ENCODE measurements at regions not wholly inside any gene's neighbourhood (a gene's known extent, or its start where the extent isn't known, plus 50 kb on each side); places are given as distances from the start of the nearest gene placed in this dataset.

DNA sequence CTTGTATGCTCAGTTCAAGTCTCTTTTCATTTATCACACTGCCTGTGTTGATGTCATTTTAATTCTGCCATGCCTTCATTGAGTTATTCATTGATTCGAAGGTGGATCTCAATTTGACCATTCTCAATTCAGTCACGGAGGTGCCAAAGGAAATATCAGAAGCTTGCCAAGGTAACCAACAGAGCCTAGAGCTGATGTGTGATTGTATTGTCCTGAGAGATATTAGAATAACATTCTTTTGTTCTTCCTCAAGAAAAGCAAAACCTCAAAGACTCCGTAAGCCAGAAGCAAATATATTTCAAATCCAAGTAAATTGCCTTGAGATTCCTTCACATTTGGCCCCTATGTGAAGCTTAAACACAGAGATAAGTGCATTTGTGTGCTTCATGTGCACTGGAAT is 345.3 kb downstream of the CXCL12 start:
- Histone ChIP-seq H3K4me3 (ENCODE audit: low read depth, low read length) (no peak overlapping the region), H3K4me1 (ENCODE audit: control insufficient read depth, insufficient read depth, low read length) (peaks cover 6% of the 10 kb centered on the region; the same call in 1 of the 2 replicates), H3K27me3 (ENCODE audit: control insufficient read depth, insufficient read depth, low read length) (no peaks in the 10 kb centered on the region), H3K9ac (ENCODE audit: low read length) (no peak overlapping the region), H3K27ac (ENCODE audit: low read depth, low read length) (no peak overlapping the region), H3K9me3 (ENCODE audit: control insufficient read depth, insufficient read depth, low read depth, low read length) (no peaks in the 10 kb centered on the region; the same call in 1 of the 2 replicates), H3K36me3 (ENCODE audit: control insufficient read depth, insufficient read depth, low read length) (no peaks in the 10 kb centered on the region)

DNA sequence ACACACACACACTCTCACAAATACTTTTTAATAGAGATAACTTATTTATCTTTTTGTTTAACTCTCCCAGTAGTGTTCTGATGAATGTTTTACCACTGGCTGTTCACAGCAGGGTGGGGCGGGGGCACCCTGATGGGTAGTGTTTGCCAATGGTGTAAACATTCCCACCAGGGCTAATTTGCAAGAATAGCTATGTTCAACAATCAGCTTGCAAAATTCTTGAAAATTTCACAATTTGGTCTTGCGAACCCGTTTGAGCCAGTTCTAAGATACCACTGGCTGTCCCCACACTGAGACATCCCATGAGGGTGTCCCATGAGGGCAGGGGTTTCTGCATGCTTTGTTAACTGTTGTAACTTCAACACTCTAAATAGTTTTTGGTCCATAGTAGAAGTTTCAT is 348.5 kb downstream of the CXCL12 start:
- no peak overlapping the region for H3K4me3 ChIP-seq (ENCODE audit: low read depth, low read length)
- no peaks in the 10 kb centered on the region; the same call in 1 of the 2 replicates for H3K9me3 ChIP-seq (ENCODE audit: control insufficient read depth, insufficient read depth, low read depth, low read length)
- no peak overlapping the region for H3K9ac ChIP-seq (ENCODE audit: low read length)
- no peaks in the 10 kb centered on the region for H3K4me1 ChIP-seq (ENCODE audit: control insufficient read depth, insufficient read depth, low read length)
- no peaks in the 10 kb centered on the region for H3K27me3 ChIP-seq (ENCODE audit: control insufficient read depth, insufficient read depth, low read length)
- no peaks in the 10 kb centered on the region for H3K36me3 ChIP-seq (ENCODE audit: control insufficient read depth, insufficient read depth, low read length)
- no peak overlapping the region for H3K27ac ChIP-seq (ENCODE audit: low read depth, low read length)

DNA sequence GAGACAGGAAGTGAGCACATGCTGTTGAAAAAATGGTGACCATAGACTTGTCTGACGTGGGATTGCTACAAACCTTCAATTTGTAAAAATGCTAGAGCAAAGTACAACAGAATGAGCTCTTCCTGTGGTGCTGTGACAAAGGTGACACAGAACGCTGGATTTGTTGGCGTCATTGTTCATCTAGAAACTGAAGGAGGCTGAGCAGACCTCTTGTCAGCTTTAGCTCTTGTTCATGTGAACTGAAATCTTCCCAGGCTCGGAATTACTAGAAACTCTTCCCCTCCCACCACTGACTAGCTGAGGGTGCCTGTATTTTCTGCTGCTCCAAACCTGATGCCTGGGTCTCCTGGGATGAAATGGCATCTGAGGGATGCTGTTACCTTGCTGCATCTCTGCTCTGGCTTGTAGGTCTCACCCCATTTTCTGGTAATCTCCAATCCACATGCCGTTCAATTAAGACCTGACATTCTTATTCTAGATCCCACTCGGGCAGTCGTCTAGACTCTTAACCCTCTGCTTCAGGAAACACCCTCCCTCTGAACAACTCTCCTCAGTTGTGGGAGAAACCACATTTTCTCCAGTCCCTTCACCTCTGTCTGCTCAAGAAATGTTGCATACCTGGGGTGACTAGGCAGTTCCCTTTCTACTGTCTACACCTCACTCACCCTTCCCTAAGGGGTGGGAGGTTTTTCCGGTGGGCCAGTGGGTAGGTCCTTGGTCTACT is 349.3 kb downstream of the CXCL12 start:
- no peaks in the 10 kb centered on the region for H3K4me1 ChIP-seq (ENCODE audit: control insufficient read depth, insufficient read depth, low read length)
- no peak overlapping the region for H3K9ac ChIP-seq (ENCODE audit: low read length)
- no peaks in the 10 kb centered on the region for H3K36me3 ChIP-seq (ENCODE audit: control insufficient read depth, insufficient read depth, low read length)
- H3K4me3 ChIP-seq (ENCODE audit: low read depth, low read length): no peak overlapping the region
- no peak overlapping the region for H3K27ac ChIP-seq (ENCODE audit: low read depth, low read length)
- H3K9me3 ChIP-seq (ENCODE audit: control insufficient read depth, insufficient read depth, low read depth, low read length): no peaks in the 10 kb centered on the region; the same call in 1 of the 2 replicates
- no peaks in the 10 kb centered on the region for H3K27me3 ChIP-seq (ENCODE audit: control insufficient read depth, insufficient read depth, low read length)

DNA sequence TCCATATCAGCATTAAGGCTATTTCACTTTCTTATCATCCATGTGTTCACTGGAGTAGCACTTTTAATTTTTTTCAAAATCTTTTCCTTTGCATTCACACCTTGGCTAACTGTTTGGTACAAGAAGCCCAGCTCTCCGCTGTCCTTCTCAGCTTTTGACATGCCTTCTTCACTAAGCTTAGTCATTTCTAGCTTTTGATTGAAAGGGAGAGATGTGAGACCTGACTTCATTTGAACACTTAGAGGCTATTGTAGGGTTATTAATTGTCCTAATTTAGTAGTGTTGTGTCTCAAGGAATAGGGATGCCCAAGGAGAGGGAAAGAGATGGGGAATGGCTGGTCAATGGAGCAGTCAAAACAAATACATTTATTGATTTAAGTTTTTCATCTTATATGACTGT is 350.0 kb downstream of the CXCL12 start:
- H3K9me3 ChIP-seq (ENCODE audit: control insufficient read depth, insufficient read depth, low read depth, low read length): no peaks in the 10 kb centered on the region; the same call in 1 of the 2 replicates
- no peaks in the 10 kb centered on the region for H3K4me1 ChIP-seq (ENCODE audit: control insufficient read depth, insufficient read depth, low read length)
- H3K27ac ChIP-seq (ENCODE audit: low read depth, low read length): no peak overlapping the region
- H3K4me3 ChIP-seq (ENCODE audit: low read depth, low read length): no peak overlapping the region
- no peaks in the 10 kb centered on the region for H3K27me3 ChIP-seq (ENCODE audit: control insufficient read depth, insufficient read depth, low read length)
- no peaks in the 10 kb centered on the region for H3K36me3 ChIP-seq (ENCODE audit: control insufficient read depth, insufficient read depth, low read length)
- H3K9ac ChIP-seq (ENCODE audit: low read length): no peak overlapping the region

DNA sequence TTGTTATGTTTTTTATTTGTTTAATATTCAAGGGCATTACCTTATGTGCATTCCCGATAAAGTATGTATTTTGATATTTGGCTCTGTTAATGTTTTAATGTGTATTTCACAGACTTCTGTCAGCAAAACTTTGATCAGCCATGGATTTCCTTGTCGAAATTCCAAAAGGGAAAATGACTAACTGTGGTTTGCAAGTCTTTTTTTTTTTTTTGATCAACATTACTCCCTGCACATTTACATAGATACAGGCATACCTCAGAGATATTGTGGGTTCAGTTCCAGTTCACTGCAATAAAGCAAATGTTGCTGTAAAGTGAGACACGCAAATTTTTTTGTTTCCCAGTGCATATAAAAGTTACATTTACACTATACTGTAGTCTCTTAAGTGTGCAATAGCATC is 351.9 kb downstream of the CXCL12 start:
- H3K9ac ChIP-seq (ENCODE audit: low read length): no peak overlapping the region
- H3K36me3 ChIP-seq (ENCODE audit: control insufficient read depth, insufficient read depth, low read length): no peaks in the 10 kb centered on the region
- no peak overlapping the region for H3K4me3 ChIP-seq (ENCODE audit: low read depth, low read length)
- H3K9me3 ChIP-seq (ENCODE audit: control insufficient read depth, insufficient read depth, low read depth, low read length): no peaks in the 10 kb centered on the region
- H3K27ac ChIP-seq (ENCODE audit: low read depth, low read length): no peak overlapping the region
- H3K27me3 ChIP-seq (ENCODE audit: control insufficient read depth, insufficient read depth, low read length): no peaks in the 10 kb centered on the region
- H3K4me1 ChIP-seq (ENCODE audit: control insufficient read depth, insufficient read depth, low read length): no peaks in the 10 kb centered on the region

DNA sequence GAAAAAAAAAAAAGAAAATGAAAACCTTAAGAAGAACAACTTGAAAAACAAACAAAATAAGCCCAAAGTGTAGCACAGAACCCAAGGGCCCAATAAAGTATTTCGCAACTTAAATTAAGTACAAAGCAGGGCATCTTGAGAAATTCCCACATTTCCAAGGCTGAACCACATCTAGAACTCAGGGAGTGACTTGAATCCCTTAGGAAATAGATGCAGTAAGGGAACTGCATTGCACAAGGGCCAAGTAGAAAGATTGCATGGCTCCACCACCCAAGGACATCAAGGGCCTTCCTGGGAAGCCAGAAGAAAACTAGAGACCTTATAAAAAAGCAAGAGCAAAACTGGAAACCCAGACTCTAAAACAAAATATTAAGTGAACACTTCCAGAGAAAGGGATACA is 352.7 kb downstream of the CXCL12 start:
- Histone ChIP-seq H3K27me3 (ENCODE audit: control insufficient read depth, insufficient read depth, low read length) (no peaks in the 10 kb centered on the region), H3K4me1 (ENCODE audit: control insufficient read depth, insufficient read depth, low read length) (no peaks in the 10 kb centered on the region), H3K9ac (ENCODE audit: low read length) (no peak overlapping the region), H3K27ac (ENCODE audit: low read depth, low read length) (no peak overlapping the region), H3K9me3 (ENCODE audit: control insufficient read depth, insufficient read depth, low read depth, low read length) (no peaks in the 10 kb centered on the region), H3K4me3 (ENCODE audit: low read depth, low read length) (no peak overlapping the region), H3K36me3 (ENCODE audit: control insufficient read depth, insufficient read depth, low read length) (no peaks in the 10 kb centered on the region)

DNA sequence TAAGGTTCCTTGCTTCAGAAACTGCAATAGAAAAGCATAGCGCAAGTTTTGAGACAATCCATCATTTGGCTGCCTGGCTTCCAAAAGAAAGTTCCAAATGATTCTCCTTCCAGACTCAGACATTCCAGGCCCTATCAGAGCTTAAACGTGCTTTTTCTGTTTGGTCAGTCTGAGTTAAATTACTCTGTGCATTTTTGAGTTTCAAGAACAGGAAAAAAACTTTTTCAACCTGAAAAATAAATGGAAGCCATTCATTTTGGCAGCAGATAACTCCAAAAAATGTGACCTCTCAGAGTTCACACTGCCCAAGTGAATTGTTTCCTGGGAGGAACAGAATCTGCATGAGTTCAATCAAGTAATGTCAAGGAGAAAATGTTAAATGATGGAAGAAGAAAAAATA is 354.2 kb downstream of the CXCL12 start:
- H3K27ac ChIP-seq (ENCODE audit: low read depth, low read length): no peak overlapping the region
- H3K36me3 ChIP-seq (ENCODE audit: control insufficient read depth, insufficient read depth, low read length): no peaks in the 10 kb centered on the region
- no peaks in the 10 kb centered on the region for H3K4me1 ChIP-seq (ENCODE audit: control insufficient read depth, insufficient read depth, low read length)
- no peak overlapping the region for H3K4me3 ChIP-seq (ENCODE audit: low read depth, low read length)
- H3K9ac ChIP-seq (ENCODE audit: low read length): no peak overlapping the region
- H3K27me3 ChIP-seq (ENCODE audit: control insufficient read depth, insufficient read depth, low read length): no peaks in the 10 kb centered on the region
- H3K9me3 ChIP-seq (ENCODE audit: control insufficient read depth, insufficient read depth, low read depth, low read length): no peaks in the 10 kb centered on the region

DNA sequence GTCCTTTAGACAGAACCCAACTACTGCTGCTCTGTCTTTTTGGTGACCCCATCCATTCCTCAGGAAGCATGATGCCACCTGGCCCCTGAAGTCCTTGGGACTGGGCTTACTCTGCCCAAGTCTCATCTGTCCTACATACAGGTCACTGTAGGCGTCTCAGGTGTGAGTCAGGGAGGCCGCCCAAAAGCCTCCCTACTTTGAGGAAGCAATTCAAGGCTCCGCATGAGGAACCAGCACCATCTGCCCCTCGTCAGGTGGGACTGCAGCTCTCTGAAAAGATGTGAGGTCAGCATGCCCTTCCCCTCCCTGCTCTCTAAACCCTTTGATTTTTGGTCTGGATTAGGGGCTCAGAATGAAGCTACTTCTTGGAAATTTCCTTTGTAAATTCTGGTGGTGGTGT is 354.8 kb downstream of the CXCL12 start:
- no peaks in the 10 kb centered on the region for H3K9me3 ChIP-seq (ENCODE audit: control insufficient read depth, insufficient read depth, low read depth, low read length)
- no peaks in the 10 kb centered on the region for H3K27me3 ChIP-seq (ENCODE audit: control insufficient read depth, insufficient read depth, low read length)
- no peak overlapping the region for H3K27ac ChIP-seq (ENCODE audit: low read depth, low read length)
- no peaks in the 10 kb centered on the region for H3K36me3 ChIP-seq (ENCODE audit: control insufficient read depth, insufficient read depth, low read length)
- no peak overlapping the region for H3K9ac ChIP-seq (ENCODE audit: low read length)
- H3K4me1 ChIP-seq (ENCODE audit: control insufficient read depth, insufficient read depth, low read length): no peaks in the 10 kb centered on the region
- no peak overlapping the region for H3K4me3 ChIP-seq (ENCODE audit: low read depth, low read length)

DNA sequence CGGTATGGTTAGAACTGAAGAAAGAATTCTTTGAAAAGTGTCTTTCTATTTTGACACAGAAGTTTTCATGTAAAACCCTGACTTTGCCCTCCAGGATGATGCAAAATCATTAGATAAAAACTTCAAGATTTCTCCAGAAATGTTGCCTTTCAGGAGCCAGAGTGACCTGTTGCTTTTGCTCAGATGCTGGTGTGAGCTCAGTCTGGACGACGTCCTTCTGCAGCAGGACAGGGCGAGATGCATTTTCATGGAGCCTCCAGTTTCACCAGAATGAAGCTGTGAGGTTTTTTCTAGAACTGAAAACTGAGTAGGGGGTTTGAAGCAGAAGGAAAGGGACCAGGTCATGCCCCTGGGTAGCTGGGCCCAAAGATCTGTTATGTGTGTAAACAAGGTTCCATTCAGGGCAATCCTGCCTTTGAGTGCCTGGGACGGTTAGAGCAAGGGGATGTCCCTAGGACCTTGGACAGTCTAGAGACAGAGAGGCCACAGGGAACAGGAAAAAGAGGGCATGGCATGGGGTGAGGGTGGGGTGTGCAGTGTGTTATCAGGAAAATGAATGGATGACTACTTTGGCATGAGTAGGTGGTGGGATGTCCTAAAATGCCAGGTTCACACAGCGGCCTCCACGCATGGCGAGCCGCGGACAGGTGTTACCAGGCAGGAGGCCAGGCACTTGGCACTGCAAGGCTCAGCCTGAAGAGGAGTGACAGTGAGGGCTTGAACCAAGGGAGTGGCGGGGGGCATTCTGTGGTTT is 356.3 kb downstream of the CXCL12 start:
- Histone ChIP-seq H3K9me3 (ENCODE audit: control insufficient read depth, insufficient read depth, low read depth, low read length) (peaks cover 8% of the 10 kb centered on the region; the same call in 1 of the 2 replicates), H3K27ac (ENCODE audit: low read depth, low read length) (no peak overlapping the region), H3K27me3 (ENCODE audit: control insufficient read depth, insufficient read depth, low read length) (no peaks in the 10 kb centered on the region), H3K4me3 (ENCODE audit: low read depth, low read length) (no peak overlapping the region), H3K4me1 (ENCODE audit: control insufficient read depth, insufficient read depth, low read length) (no peaks in the 10 kb centered on the region), H3K9ac (ENCODE audit: low read length) (no peak overlapping the region), H3K36me3 (ENCODE audit: control insufficient read depth, insufficient read depth, low read length) (no peaks in the 10 kb centered on the region)

DNA sequence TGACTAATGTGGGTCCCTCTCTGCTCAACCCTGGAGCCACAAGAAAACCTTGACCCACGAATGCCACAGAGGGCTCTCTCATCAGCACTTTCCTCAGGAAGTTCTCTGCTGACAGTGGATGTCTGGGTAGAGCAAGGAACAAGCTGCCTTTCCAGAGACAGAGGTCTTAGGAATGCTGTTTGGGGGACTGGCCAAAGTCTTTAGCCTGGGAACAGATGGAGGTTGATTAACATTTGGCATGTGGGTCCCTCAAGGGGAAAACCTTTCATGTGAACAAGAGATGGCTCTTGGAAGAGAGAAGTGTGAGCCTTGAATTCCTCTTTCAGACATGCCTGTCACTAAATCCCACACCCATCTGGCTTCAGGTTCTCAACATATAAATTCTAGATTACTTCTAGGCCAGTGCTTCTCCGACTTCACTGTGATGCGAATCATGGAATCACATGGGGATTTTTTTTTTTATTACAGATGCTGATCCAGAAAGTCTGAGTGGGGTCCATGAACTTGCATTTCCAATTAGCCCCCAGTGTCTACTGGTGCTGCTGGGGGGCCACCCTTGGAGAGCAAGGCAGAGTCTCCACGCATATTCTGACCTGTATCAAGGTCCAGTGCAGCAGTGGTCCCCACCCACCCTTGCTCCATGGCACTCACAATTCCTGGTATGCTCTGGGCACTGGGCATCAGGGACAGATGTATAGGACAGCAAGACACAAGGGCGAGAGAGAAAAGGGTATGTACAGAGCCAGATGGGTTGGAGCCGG is 360.4 kb downstream of the CXCL12 start:
- Histone ChIP-seq H3K36me3 (ENCODE audit: control insufficient read depth, insufficient read depth, low read length) (no peaks in the 10 kb centered on the region), H3K4me1 (ENCODE audit: control insufficient read depth, insufficient read depth, low read length) (no peaks in the 10 kb centered on the region), H3K9me3 (ENCODE audit: control insufficient read depth, insufficient read depth, low read depth, low read length) (peaks cover 11% of the 10 kb centered on the region; the same call in 1 of the 2 replicates), H3K27ac (ENCODE audit: low read depth, low read length) (no peak overlapping the region), H3K9ac (ENCODE audit: low read length) (no peak overlapping the region), H3K27me3 (ENCODE audit: control insufficient read depth, insufficient read depth, low read length) (no peaks in the 10 kb centered on the region; the same call in 1 of the 2 replicates), H3K4me3 (ENCODE audit: low read depth, low read length) (no peak overlapping the region)

DNA sequence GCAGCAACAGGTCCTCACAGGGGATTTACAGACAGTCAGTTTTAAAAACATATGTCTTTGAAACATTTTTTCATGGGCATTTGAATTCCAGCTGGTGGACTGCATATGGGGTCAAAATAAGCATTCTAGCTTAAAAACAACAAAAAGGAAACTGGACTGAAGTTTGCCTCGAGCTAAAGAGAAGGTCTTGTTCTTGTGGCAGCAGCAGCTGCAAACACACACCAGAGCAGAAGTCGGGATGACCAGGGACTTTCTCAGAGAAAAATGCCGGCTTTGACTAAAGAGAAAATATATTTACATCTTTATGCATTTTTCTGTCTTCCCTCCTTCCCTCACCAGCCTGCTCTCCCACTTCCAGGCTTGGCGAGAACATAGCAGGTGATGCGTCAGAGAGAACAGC is 361.4 kb downstream of the CXCL12 start:
- Histone ChIP-seq H3K36me3 (ENCODE audit: control insufficient read depth, insufficient read depth, low read length) (no peaks in the 10 kb centered on the region), H3K27ac (ENCODE audit: low read depth, low read length) (no peak overlapping the region), H3K4me1 (ENCODE audit: control insufficient read depth, insufficient read depth, low read length) (no peaks in the 10 kb centered on the region), H3K4me3 (ENCODE audit: low read depth, low read length) (no peak overlapping the region), H3K9ac (ENCODE audit: low read length) (no peak overlapping the region), H3K27me3 (ENCODE audit: control insufficient read depth, insufficient read depth, low read length) (no peaks in the 10 kb centered on the region; the same call in 1 of the 2 replicates), H3K9me3 (ENCODE audit: control insufficient read depth, insufficient read depth, low read depth, low read length) (peaks cover 11% of the 10 kb centered on the region; the same call in 1 of the 2 replicates)

All from HUES6 (cell line).